22Rv1 (cell line): ENCODE measurements at regions not wholly inside any gene's neighbourhood (a gene's known extent, or its start where the extent isn't known, plus 50 kb on each side); places are given as distances from the start of the nearest gene placed in this dataset.

Source experiments
- ZFX ChIP-seq: fragments of 450-650 bp; IDR thresholded peaks from 2 replicates; pipeline ENCODE4 v1.6.1; 2017; ENCODE audit warnings: antibody characterized with exemption, borderline replicate concordance
- TF ChIP-seq, protein P1 (sequence below): fragments of 450-650 bp; IDR thresholded peaks from 2 replicates; pipeline ENCODE4 v1.5.1; 2017; ENCODE audit warnings: mild to moderate bottlenecking

DNA sequence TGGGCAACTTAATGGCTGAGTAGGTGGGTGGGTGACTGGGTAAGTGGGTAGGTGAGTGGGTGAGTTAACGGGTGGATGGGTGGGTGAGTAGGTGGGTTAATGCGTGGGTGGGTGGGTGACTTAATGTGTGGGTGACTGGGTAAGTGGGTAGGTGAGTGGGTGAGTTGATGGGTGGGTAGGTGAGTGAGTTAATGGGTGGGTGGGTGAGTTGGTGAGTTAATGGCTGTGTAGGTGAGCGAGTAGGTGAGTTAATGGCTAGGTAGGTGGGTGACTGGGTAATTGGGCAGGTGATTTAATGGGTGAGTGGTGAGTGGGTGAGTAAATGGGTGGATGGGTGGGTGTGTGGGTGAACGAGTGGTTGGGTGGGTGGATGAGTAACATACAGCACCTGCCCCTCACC is 243.0 kb upstream of the MGMT start:
- TF ChIP-seq, protein P1, sequence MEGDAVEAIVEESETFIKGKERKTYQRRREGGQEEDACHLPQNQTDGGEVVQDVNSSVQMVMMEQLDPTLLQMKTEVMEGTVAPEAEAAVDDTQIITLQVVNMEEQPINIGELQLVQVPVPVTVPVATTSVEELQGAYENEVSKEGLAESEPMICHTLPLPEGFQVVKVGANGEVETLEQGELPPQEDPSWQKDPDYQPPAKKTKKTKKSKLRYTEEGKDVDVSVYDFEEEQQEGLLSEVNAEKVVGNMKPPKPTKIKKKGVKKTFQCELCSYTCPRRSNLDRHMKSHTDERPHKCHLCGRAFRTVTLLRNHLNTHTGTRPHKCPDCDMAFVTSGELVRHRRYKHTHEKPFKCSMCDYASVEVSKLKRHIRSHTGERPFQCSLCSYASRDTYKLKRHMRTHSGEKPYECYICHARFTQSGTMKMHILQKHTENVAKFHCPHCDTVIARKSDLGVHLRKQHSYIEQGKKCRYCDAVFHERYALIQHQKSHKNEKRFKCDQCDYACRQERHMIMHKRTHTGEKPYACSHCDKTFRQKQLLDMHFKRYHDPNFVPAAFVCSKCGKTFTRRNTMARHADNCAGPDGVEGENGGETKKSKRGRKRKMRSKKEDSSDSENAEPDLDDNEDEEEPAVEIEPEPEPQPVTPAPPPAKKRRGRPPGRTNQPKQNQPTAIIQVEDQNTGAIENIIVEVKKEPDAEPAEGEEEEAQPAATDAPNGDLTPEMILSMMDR: no peak
- no peak for TF ChIP-seq ZFX
